IPS-20b (cell line): ENCODE measurements at regions not wholly inside any gene's neighbourhood (a gene's known extent, or its start where the extent isn't known, plus 50 kb on each side); places are given as distances from the start of the nearest gene placed in this dataset.

Source experiments
- H3K27ac ChIP-seq: one replicate; pipeline ENCODE4 v1.5.1; 2013; ENCODE audit warnings: low read length
- H3K27me3 ChIP-seq: 2 replicates; pipeline ENCODE4 v1.6.1; 2013; ENCODE audit warnings: mild to moderate bottlenecking, low read length, inconsistent platforms; ENCODE audit not compliant: insufficient read depth
- H3K36me3 ChIP-seq: 2 replicates; pipeline ENCODE4 v1.6.1; 2013; ENCODE audit warnings: low read depth, mild to moderate bottlenecking, inconsistent platforms, low read length, moderate library complexity; ENCODE audit not compliant: insufficient read depth
- H3K4me1 ChIP-seq: 2 replicates; pipeline ENCODE4 v1.6.1; 2013; ENCODE audit warnings: mild to moderate bottlenecking, control low read depth, inconsistent platforms, low read length, moderate library complexity; ENCODE audit not compliant: insufficient read depth
- H3K4me3 ChIP-seq: 2 replicates; pipeline ENCODE4 v1.5.1; 2013; ENCODE audit warnings: mild to moderate bottlenecking, low read length, inconsistent platforms
- H3K9ac ChIP-seq: 2 replicates; pipeline ENCODE4 v1.6.1; 2013; ENCODE audit warnings: low read depth, mild to moderate bottlenecking, inconsistent platforms, low read length, moderate library complexity
- H3K9me3 ChIP-seq: 2 replicates; pipeline ENCODE4 v1.6.1; 2013; ENCODE audit warnings: mild to moderate bottlenecking, low read depth, low read length, inconsistent platforms; ENCODE audit not compliant: insufficient read depth

DNA sequence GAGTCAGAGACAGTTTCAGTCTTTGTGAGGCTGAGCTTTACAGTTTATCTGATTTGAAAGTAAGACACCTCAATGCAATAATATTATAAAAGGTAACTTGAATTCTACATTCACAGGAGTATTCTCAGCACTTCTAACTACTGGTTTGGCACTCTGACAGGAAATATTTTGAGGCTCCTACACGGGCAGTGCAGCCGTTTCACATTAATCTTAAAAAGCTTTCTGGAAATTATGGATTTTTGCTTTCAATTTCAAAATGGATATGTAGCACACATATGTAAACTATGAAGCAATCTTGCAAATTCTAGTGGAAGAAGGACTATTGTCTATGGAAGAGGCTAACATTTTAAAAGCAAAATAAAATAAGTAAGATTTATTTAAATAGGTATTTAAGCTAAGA, 262.9 kb upstream of the SNX7 start:
- Histone ChIP-seq H3K27ac (no peak overlapping the region), H3K4me3 (no peak overlapping the region), H3K36me3 (no peaks in the 10 kb centered on the region), H3K9ac (no peak overlapping the region), H3K9me3 (no peaks in the 10 kb centered on the region), H3K4me1 (no peaks in the 10 kb centered on the region), H3K27me3 (no peaks in the 10 kb centered on the region)

DNA sequence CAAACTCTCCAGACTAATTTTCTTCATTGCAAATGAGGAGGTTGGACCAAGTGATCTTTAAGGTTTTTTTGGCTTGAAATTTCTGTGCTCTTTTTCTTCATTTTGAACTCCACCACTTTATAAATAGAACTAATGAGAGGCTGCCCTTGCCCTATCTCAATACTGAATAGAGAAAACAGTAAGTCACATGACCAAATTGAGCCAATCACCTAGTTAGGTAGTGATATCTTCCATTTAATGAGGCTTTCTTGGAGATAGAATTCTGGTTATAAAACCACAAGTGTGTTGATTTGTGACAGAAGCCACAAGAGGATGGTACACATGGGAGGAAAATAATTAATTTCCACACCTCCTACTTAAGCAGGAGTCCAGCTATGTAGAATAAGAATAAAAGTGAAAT, 263.4 kb upstream of the SNX7 start:
- Histone ChIP-seq H3K27me3 (no peaks in the 10 kb centered on the region), H3K9ac (no peak overlapping the region), H3K4me3 (no peak overlapping the region), H3K36me3 (no peaks in the 10 kb centered on the region), H3K27ac (no peak overlapping the region), H3K9me3 (no peaks in the 10 kb centered on the region), H3K4me1 (no peaks in the 10 kb centered on the region)

DNA sequence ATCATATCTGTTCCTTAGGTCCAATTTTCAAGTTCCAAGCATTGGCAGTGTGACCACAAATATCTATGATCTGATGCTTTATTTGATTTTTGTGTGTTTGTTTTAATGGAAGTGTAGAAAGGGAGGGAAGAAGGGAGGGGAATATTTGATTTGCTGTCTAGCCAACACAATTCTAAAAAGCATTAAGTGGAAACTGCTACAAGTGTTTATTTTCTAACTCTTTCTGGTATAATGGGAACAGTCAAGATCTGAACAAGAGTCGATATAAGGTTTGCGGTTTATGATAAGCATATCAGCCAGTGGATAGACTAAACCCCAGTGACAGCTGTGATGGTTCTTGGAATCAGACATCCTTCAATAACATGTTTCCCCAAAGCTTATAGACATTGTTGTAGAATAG, 267.8 kb upstream of the SNX7 start:
- no peak overlapping the region for H3K4me3 ChIP-seq
- H3K36me3 ChIP-seq = no peaks in the 10 kb centered on the region
- no peak overlapping the region for H3K27ac ChIP-seq
- no peaks in the 10 kb centered on the region for H3K4me1 ChIP-seq
- no peaks in the 10 kb centered on the region for H3K9me3 ChIP-seq
- H3K27me3 ChIP-seq = no peaks in the 10 kb centered on the region
- H3K9ac ChIP-seq = no peak overlapping the region

DNA sequence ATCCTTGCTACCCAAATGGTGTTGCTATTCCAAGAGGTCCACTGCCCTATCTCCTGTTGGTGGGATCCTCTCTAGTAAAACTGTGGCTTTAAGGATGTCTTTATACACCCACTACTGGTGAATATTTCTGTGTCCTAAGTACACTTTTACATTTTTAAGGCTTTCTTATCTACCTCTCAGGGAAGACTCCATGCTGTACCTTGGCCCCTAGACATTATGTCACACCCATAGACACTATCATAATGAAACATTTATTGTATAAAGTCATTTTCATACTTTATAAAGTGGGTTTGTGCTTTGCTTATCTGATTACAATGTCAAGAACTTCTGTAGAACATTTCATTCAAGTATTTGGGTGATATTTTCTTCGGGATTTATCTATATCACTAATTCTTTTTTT, 270.3 kb upstream of the SNX7 start:
- no peak overlapping the region for H3K4me3 ChIP-seq
- no peak overlapping the region for H3K27ac ChIP-seq
- no peaks in the 10 kb centered on the region for H3K9me3 ChIP-seq
- H3K9ac ChIP-seq = no peak overlapping the region
- H3K36me3 ChIP-seq = no peaks in the 10 kb centered on the region
- H3K4me1 ChIP-seq = no peaks in the 10 kb centered on the region
- H3K27me3 ChIP-seq = no peaks in the 10 kb centered on the region

DNA sequence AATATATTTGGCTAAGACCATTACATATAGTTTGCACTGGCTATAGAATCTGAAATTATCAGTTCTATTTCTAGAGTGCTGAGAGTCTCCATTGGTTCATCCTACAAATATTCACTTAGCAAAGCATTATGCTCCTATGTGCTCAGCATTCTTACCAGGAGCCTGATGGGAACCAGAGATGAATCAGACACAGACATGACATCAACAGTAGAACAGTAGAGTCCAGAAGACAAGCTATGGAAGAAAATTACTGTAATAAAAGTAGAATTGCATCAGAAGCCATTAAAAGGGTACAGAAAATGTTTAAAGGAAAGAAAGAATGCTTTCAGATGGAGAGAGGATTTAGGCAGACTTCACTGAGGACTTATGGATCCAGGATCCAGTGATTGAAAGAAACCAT, 271.7 kb upstream of the SNX7 start:
- Histone ChIP-seq H3K36me3 (no peaks in the 10 kb centered on the region), H3K27me3 (no peaks in the 10 kb centered on the region), H3K9ac (no peak overlapping the region), H3K9me3 (no peaks in the 10 kb centered on the region), H3K4me1 (no peaks in the 10 kb centered on the region), H3K27ac (no peak overlapping the region), H3K4me3 (no peak overlapping the region)

DNA sequence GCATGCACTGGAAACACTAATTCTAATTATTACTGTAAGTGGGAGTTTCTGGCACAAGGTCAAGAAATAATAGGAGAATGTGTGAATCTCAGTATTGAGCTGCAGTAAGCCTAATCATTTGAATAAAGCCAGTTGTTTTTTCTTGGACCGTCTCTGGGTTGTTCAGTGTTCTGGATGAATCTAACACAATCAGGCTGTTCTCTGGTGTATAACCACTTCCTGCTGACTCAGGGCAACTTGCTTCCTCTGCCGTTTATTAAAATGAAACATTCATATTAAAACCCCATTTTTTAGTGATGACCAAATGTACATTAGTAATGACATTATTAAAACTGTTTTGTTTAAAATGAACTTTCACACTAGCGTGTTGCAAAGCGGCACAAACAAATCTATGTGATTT, 273.1 kb upstream of the SNX7 start:
- H3K27me3 ChIP-seq = no peaks in the 10 kb centered on the region
- no peak overlapping the region for H3K4me3 ChIP-seq
- no peak overlapping the region for H3K9ac ChIP-seq
- H3K27ac ChIP-seq = no peak overlapping the region
- no peaks in the 10 kb centered on the region for H3K36me3 ChIP-seq
- no peaks in the 10 kb centered on the region for H3K4me1 ChIP-seq
- no peaks in the 10 kb centered on the region for H3K9me3 ChIP-seq

DNA sequence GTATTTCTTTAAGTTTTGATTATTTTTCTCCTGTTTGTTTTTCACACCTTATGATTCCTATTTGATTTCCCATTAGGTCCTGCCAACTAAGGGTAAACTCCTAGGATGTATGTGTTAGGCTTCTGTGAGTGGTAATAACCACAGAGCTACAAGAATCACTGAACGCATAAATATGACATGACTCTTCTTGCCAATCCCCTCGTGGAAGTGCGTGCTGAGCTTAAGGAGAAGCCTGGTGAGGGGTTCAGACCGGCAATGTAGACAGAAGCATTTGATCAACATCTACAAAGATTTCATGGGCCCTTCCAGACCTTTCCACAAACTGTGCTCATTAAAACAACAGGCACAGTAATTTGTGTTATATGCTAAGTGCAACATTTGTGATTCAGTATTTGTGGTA, 273.8 kb upstream of the SNX7 start:
- no peaks in the 10 kb centered on the region for H3K4me1 ChIP-seq
- no peak overlapping the region for H3K9ac ChIP-seq
- H3K36me3 ChIP-seq = no peaks in the 10 kb centered on the region
- H3K9me3 ChIP-seq = no peaks in the 10 kb centered on the region
- H3K27me3 ChIP-seq = no peaks in the 10 kb centered on the region
- H3K4me3 ChIP-seq = no peak overlapping the region
- no peak overlapping the region for H3K27ac ChIP-seq

DNA sequence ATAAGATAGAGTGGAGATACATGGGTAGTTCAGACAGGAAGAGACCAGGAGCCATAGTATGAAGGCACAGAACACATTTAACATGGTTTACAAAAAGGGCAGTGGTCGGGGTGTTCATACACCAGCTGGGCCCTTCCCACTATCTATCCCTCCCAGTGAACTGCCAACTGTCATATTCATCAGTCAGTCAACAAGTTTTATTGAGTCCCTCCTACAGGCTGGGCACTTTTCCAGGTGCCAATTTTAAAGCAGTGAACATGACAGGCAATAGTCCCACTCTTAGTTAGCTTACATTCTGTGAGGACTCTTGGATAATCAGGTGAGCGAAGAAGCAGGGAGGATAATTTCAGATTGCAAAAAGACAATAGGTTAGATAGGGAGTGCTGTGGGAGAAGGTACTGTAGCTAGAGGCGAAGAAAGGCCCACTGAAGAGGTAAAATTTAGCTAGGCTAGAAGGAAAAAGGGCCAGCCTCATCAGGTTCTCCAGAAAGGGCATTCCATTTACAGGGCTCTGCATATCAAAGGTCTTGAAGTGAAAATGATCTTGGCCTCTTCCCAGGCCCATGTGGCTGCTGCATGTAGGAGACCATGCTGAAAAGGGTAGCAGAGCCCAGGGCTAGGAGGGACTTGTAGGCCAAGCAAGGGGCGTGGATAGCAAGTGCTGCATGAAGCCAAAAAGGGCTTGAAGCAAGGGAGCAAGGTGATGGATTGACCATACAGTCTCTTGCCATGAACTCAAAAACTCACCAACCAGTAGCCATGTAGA, 274.7 kb upstream of the SNX7 start:
- Histone ChIP-seq H3K27ac (no peak overlapping the region), H3K9me3 (no peaks in the 10 kb centered on the region), H3K9ac (no peak overlapping the region), H3K36me3 (no peaks in the 10 kb centered on the region), H3K27me3 (no peaks in the 10 kb centered on the region), H3K4me1 (no peaks in the 10 kb centered on the region), H3K4me3 (no peak overlapping the region)

DNA sequence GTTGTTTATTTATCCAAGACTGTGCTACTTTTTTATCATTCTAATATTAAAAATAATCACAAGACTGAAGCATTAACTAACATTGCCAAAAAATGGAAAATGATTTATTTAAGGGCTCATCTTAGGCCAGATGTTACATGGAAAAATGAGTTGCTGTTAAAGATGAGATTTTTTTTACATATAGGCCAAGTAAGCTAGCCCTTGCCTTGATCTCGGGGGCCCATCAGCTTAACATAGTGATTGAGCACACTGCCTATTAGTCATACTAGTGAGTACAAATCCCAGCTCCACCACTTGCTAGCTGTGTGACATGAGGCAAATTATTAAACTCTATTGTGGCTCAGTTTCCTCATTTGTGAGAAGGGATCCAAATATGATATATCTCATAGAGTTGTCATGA, 275.9 kb upstream of the SNX7 start:
- H3K9ac ChIP-seq = no peak overlapping the region
- no peak overlapping the region for H3K4me3 ChIP-seq
- no peaks in the 10 kb centered on the region for H3K27me3 ChIP-seq
- H3K36me3 ChIP-seq = no peaks in the 10 kb centered on the region
- H3K4me1 ChIP-seq = no peaks in the 10 kb centered on the region
- H3K27ac ChIP-seq = no peak overlapping the region
- H3K9me3 ChIP-seq = no peaks in the 10 kb centered on the region

DNA sequence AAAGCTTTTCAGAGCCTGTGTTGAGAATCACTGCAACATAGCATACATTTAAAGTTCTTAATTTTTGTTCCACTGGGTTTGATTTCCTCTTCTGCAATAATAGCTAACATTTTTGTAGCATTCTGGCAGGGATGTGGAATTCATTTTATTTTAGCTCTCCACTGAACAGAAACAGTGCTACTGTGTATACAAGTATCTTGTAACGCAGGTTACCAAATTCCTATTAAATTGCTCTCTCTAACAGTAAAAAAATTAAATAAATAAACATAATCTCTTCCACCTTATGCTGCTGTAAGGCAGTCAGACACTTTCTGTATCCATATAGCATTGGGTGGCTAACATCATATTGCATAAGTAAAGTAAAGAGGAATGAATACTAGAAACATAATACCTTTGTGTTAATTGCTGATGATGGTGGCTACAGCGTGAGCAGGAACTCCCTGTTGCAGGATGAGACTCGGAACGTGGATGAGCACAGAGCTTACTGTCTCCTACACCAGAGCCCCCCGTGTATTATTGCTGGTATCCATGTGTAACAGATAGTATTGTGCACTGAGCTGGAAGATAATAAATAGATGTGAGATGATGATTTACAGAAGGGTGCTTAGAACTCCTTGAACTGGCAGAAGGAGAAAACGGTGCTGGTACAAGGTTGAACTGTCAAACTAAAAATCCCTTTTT, 276.9 kb upstream of the SNX7 start:
- Histone ChIP-seq H3K27ac (no peak overlapping the region), H3K4me1 (no peaks in the 10 kb centered on the region), H3K27me3 (no peaks in the 10 kb centered on the region), H3K9ac (no peak overlapping the region), H3K9me3 (no peaks in the 10 kb centered on the region), H3K36me3 (no peaks in the 10 kb centered on the region), H3K4me3 (no peak overlapping the region)

DNA sequence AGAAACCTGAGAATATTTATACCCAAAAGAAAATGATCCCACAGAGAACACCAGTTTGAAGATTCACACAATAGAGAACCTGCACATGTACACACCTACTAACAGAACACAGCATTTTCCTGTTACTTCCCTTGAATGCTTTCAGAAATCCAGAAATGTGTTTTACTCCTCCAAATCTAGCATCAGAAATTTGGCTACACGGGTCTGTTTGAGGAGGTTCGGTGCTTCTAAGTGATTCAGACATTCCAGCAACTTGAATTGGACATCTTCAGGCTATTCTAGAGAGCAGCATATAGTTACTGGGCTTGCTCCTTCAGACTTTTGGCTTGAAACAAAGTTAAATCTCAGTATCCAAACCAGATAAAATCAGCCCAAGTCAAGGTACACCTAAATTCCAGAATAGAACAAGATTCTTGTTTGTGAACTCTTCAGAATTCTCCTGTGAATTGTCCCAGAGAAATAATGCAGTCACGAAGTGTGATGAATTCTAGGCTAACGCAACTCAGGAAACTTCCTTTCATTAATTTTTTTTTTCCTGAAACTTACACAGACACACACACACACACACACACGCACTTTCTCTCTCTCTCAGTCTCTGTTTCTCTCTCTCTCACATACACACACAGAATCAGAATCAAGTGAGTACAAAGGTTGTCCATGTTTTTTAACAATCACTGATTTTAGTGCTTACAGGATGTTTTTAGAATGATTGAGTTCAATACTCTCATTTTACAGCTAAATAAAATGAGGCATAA, 278.4 kb upstream of the SNX7 start:
- Histone ChIP-seq H3K36me3 (no peaks in the 10 kb centered on the region), H3K27me3 (no peaks in the 10 kb centered on the region), H3K9ac (no peak overlapping the region), H3K9me3 (no peaks in the 10 kb centered on the region), H3K4me1 (no peaks in the 10 kb centered on the region), H3K27ac (no peak overlapping the region), H3K4me3 (no peak overlapping the region)

DNA sequence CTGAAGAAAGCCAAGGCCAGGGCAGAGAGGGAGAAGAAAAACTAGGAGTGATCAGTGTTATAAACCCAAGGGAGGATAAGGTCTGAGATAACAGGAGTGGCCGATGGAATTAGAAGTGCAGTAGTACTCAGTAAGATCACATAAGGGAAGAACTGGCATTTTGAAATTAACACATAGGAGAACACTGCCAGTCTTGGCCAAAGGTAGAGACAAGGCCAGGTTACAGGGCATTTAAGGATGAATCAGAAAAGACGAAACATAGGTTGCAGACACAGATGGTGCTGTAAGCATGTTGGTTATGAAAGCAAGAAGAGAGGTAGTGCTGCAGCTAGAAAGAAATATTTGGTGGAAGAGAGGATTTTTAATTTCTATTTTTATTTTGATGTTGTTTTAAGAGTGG, 278.9 kb upstream of the SNX7 start:
- H3K9ac ChIP-seq = no peak overlapping the region
- H3K4me1 ChIP-seq = no peaks in the 10 kb centered on the region
- H3K27ac ChIP-seq = no peak overlapping the region
- no peak overlapping the region for H3K4me3 ChIP-seq
- no peaks in the 10 kb centered on the region for H3K9me3 ChIP-seq
- H3K36me3 ChIP-seq = no peaks in the 10 kb centered on the region
- no peaks in the 10 kb centered on the region for H3K27me3 ChIP-seq
